ENCODE measurements at regions not wholly inside any gene's neighbourhood (a gene's known extent, or its start where the extent isn't known, plus 50 kb on each side); places are given as distances from the start of the nearest gene placed in this dataset.

DNA sequence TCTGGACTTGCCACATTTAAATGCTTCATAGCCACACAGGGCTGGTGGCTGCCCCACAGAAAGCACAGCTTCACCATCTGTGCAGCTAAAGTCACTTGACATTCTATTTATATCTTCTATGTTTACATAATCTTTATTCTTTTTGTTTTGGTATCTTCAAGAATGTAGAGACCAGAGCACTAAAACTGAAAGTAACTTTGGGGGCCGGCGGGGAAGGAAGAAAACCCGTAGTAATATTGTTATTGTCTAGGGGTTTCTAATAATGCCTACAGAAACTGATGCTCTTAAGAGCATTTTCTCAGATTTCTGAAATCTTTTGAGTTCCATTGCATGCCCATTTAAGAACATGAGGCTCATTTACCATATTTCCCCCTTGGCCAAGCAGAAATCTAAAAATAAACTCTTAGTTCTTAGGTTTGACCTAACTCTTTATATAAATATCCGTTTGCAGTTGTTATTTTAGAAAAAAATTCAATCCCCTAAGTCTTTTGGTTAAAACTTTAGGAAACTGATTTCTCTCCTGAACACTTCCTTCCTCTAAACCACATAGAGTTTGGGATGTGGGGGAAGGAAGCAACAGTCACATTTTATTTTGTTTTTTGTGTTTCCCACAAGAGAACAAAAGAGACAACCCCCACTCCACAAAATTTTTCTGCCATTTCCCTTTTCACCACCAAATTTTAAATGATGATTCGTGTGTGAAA is 207.6 kb downstream of the OGFRL1 start:
- Histone ChIP-seq H3F3A (ENCODE audit: control insufficient read depth, insufficient read depth) (no peaks in the 10 kb centered on the region), H3K27me3 (ENCODE audit: control insufficient read depth, low read length) (0 out of 2 replicates have a peak, but pooled peaks cover under 1% of the 10 kb centered on the region), H3K4me2 (ENCODE audit: low read length) (peak overlapping the region; percentile 55), H3K4me3 (ENCODE audit: low read length) (peak overlapping the region; percentile 45), H3K9me3 (ENCODE audit: control insufficient read depth, insufficient read depth, low read length) (no peaks in the 10 kb centered on the region), H3K27ac (ENCODE audit: low read depth, low read length) (no peak overlapping the region), H3K9me2 (replicated peaks; ENCODE audit: control insufficient read depth, low read length) (no peaks in the 10 kb centered on the region), H3K36me3 (ENCODE audit: control insufficient read depth, low read length) (no peaks in the 10 kb centered on the region), H4K20me1 (ENCODE audit: control insufficient read depth, insufficient read depth, low read depth, low read length) (no peaks in the 10 kb centered on the region), H3K79me2 (ENCODE audit: control insufficient read depth, low read length) (no peaks in the 10 kb centered on the region), H3K4me1 (ENCODE audit: control insufficient read depth, low read length) (peaks cover 17% of the 10 kb centered on the region)
- no peak for TF ChIP-seq EZH2phosphoT487 (IDR thresholded peaks at IDR 0.05; ENCODE audit: borderline replicate concordance, low read length)
- TF ChIP-seq, protein P1, sequence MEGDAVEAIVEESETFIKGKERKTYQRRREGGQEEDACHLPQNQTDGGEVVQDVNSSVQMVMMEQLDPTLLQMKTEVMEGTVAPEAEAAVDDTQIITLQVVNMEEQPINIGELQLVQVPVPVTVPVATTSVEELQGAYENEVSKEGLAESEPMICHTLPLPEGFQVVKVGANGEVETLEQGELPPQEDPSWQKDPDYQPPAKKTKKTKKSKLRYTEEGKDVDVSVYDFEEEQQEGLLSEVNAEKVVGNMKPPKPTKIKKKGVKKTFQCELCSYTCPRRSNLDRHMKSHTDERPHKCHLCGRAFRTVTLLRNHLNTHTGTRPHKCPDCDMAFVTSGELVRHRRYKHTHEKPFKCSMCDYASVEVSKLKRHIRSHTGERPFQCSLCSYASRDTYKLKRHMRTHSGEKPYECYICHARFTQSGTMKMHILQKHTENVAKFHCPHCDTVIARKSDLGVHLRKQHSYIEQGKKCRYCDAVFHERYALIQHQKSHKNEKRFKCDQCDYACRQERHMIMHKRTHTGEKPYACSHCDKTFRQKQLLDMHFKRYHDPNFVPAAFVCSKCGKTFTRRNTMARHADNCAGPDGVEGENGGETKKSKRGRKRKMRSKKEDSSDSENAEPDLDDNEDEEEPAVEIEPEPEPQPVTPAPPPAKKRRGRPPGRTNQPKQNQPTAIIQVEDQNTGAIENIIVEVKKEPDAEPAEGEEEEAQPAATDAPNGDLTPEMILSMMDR (IDR thresholded peaks at IDR 0.05; ENCODE audit: low read depth, low read length, poor library complexity, severe bottlenecking): no peak

DNA sequence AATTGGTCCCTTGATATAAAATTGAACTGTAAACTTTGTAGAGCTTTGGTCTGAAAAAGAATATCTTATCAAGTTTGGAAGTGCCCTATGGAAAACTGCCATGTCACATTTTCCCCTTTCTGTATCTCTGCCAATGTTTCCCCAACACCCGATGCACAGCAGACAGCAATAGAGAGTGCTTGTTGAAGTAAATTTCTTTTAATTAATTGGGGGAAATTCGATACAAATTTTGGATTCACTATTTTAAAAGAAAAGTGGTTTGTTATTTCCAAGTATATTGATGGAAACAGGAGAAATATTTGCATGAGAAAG is 208.1 kb downstream of the OGFRL1 start:
- Histone ChIP-seq H3K4me1 (ENCODE audit: control insufficient read depth, low read length) (peaks cover 17% of the 10 kb centered on the region), H3K36me3 (ENCODE audit: control insufficient read depth, low read length) (no peaks in the 10 kb centered on the region), H3F3A (ENCODE audit: control insufficient read depth, insufficient read depth) (no peaks in the 10 kb centered on the region), H3K4me2 (ENCODE audit: low read length) (no peak overlapping the region; the same call in 1 of the 2 replicates), H3K27me3 (ENCODE audit: control insufficient read depth, low read length) (no peaks in the 10 kb centered on the region), H3K9me2 (replicated peaks; ENCODE audit: control insufficient read depth, low read length) (no peaks in the 10 kb centered on the region), H3K27ac (ENCODE audit: low read depth, low read length) (no peak overlapping the region), H3K79me2 (ENCODE audit: control insufficient read depth, low read length) (no peaks in the 10 kb centered on the region), H3K9me3 (ENCODE audit: control insufficient read depth, insufficient read depth, low read length) (no peaks in the 10 kb centered on the region), H4K20me1 (ENCODE audit: control insufficient read depth, insufficient read depth, low read depth, low read length) (no peaks in the 10 kb centered on the region), H3K4me3 (ENCODE audit: low read length) (no peak overlapping the region)
- TF ChIP-seq, protein P1 (IDR thresholded peaks at IDR 0.05; ENCODE audit: low read depth, low read length, poor library complexity, severe bottlenecking): no peak
- no peak for TF ChIP-seq EZH2phosphoT487 (IDR thresholded peaks at IDR 0.05; ENCODE audit: borderline replicate concordance, low read length)

DNA sequence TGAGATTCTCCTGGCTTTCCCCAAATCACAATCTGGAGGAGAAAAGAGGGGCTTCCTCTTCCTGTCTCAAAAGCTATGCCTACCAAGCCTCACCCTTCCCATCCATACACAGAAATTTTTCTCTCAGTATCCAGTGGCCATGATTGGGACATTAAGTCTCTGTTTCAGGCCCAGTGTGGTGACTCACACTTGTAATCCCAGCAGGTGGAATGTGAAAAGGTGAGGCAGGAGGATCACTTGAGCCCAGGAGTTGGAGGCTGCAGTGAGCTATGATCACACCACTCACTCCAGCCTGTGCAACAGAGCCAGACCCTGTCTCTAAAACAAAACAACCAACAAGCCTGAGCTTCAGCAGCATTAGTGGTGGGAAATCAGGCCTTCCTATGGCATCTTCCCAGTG is 210.0 kb downstream of the OGFRL1 start:
- Histone ChIP-seq H3K4me3 (ENCODE audit: low read length) (no peak overlapping the region), H3K9me3 (ENCODE audit: control insufficient read depth, insufficient read depth, low read length) (no peaks in the 10 kb centered on the region), H4K20me1 (ENCODE audit: control insufficient read depth, insufficient read depth, low read depth, low read length) (no peaks in the 10 kb centered on the region), H3F3A (ENCODE audit: control insufficient read depth, insufficient read depth) (no peaks in the 10 kb centered on the region), H3K27me3 (ENCODE audit: control insufficient read depth, low read length) (no peaks in the 10 kb centered on the region), H3K4me1 (ENCODE audit: control insufficient read depth, low read length) (peaks cover 17% of the 10 kb centered on the region), H3K36me3 (ENCODE audit: control insufficient read depth, low read length) (no peaks in the 10 kb centered on the region), H3K79me2 (ENCODE audit: control insufficient read depth, low read length) (no peaks in the 10 kb centered on the region), H3K27ac (ENCODE audit: low read depth, low read length) (no peak overlapping the region), H3K9me2 (replicated peaks; ENCODE audit: control insufficient read depth, low read length) (no peaks in the 10 kb centered on the region), H3K4me2 (ENCODE audit: low read length) (no peak overlapping the region)
- TF ChIP-seq, protein P1 (IDR thresholded peaks at IDR 0.05; ENCODE audit: low read depth, low read length, poor library complexity, severe bottlenecking): no peak
- no peak for TF ChIP-seq EZH2phosphoT487 (IDR thresholded peaks at IDR 0.05; ENCODE audit: borderline replicate concordance, low read length)

Measured in DOHH2 (cell line).